ENCODE measurements at regions not wholly inside any gene's neighbourhood (a gene's known extent, or its start where the extent isn't known, plus 50 kb on each side); places are given as distances from the start of the nearest gene placed in this dataset.

- no peak for TF ChIP-seq CTCF (IDR thresholded peaks at IDR 0.05; ENCODE audit: extremely low read depth, insufficient read depth, missing control alignments)
- no peak for DNase-seq (ENCODE audit: low spot score)
- in situ Hi-C loops (cut with MboI; ENCODE audit: low pct_unique_long_range_greater_than_20kb, low sequenced_read_pairs, unreplicated experiment), result no loop called here
Measured at GRCh38 chr14:71588576-71589215, 343.5 kb upstream of the RGS6 start.

GRCh38 chr14:71589609-71590008 is 342.6 kb upstream of the RGS6 start:
- TF ChIP-seq CTCF (IDR thresholded peaks at IDR 0.05; ENCODE audit: extremely low read depth, insufficient read depth, missing control alignments), result no peak
- in situ Hi-C loops (cut with MboI; ENCODE audit: low pct_unique_long_range_greater_than_20kb, low sequenced_read_pairs, unreplicated experiment), result no loop called here
- DNase-seq (ENCODE audit: low spot score), result no peak

GRCh38 chr14:71590131-71590530 is 342.1 kb upstream of the RGS6 start:
- TF ChIP-seq CTCF (IDR thresholded peaks at IDR 0.05; ENCODE audit: extremely low read depth, insufficient read depth, missing control alignments), result no peak
- in situ Hi-C loops (cut with MboI; ENCODE audit: low pct_unique_long_range_greater_than_20kb, low sequenced_read_pairs, unreplicated experiment), result no loop called here
- DNase-seq (ENCODE audit: low spot score), result no peak

GRCh38 chr14:71591231-71591630 is 341.0 kb upstream of the RGS6 start:
- in situ Hi-C loops (cut with MboI; ENCODE audit: low pct_unique_long_range_greater_than_20kb, low sequenced_read_pairs, unreplicated experiment), result no loop called here
- DNase-seq (ENCODE audit: low spot score), result no peak
- no peak for TF ChIP-seq CTCF (IDR thresholded peaks at IDR 0.05; ENCODE audit: extremely low read depth, insufficient read depth, missing control alignments)

- DNase-seq (ENCODE audit: low spot score), result no peak
- no peak for TF ChIP-seq CTCF (IDR thresholded peaks at IDR 0.05; ENCODE audit: extremely low read depth, insufficient read depth, missing control alignments)
- in situ Hi-C loops (cut with MboI; ENCODE audit: low pct_unique_long_range_greater_than_20kb, low sequenced_read_pairs, unreplicated experiment), result no loop called here
Measured at GRCh38 chr14:71591929-71592328, 340.3 kb upstream of the RGS6 start.

- in situ Hi-C loops (cut with MboI; ENCODE audit: low pct_unique_long_range_greater_than_20kb, low sequenced_read_pairs, unreplicated experiment), result no loop called here
- DNase-seq (ENCODE audit: low spot score), result no peak
- TF ChIP-seq CTCF (IDR thresholded peaks at IDR 0.05; ENCODE audit: extremely low read depth, insufficient read depth, missing control alignments), result no peak
Measured at GRCh38 chr14:71592361-71592760, 339.9 kb upstream of the RGS6 start.
